Islet of Langerhans (tissue), 1 donor: ENCODE measurements at regions not wholly inside any gene's neighbourhood (a gene's known extent, or its start where the extent isn't known, plus 50 kb on each side); places are given as distances from the start of the nearest gene placed in this dataset.

ENCODE experiments used
- FAIRE-seq: peaks from one replicate; lab custom pipeline; 2011; peaks lifted over from hg19 to GRCh38; lab: Jason Lieb, UNC

DNA sequence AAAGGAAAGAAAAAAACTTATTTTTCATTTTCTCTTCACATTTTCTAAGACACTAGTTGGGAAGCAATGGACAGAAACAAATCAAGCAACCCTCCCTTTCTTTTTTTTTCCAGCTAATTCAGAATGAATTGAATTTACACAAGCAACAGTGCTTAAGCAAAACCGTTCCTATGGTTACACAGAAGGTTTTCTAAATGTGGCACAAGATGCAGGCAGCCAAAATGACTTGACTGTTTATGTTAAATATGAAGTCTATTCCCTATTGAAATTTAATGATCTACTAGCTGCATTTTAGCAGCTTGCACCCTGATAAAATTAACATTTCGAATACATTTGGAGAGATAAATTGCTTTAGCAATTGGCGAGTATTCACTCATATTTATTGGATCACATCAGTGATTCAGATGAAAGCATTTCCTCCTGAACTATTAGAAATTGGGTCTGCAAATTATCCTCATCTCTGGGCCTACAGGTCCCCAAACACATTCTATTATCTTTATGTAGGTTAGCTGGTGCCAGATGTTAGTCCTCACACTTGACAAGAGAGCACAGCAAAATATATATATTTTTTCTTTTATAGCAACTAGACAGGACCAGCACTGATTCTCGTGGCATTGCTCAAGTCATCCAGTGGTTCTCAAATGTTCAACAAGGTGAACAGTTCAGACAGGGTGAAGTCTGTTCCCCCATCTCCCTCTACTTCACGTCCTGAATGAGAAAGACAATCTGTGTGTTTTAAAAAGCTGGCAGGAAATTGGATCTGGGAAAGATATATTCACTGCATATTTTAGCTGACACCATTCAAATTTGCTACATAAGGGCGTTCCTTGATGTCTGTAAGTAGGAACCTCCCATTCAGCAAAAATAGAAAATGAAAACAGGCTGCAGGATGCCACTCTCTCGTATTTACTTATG is 463.6 kb upstream of the KCNMB2 start:
- peak; percentile 97 for FAIRE-seq

DNA sequence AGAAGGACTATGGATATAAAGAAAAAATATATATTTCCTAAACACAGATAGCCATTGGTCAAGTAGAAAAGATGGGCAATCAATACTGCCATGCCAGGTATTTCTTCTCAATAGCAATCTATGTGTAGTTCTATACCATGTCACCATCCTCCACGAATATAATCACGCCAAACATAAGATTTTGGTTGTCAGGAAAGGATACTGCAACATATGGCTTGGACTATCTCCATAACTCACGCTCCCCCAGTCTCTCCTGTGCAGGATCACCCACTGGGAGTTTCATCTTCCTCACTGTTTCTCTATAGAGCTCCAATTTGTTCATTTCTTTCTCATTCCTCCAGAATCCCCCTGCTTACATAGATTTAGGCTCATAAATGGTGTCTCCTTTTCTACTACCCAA is 462.9 kb upstream of the KCNMB2 start:
- FAIRE-seq = no peak

DNA sequence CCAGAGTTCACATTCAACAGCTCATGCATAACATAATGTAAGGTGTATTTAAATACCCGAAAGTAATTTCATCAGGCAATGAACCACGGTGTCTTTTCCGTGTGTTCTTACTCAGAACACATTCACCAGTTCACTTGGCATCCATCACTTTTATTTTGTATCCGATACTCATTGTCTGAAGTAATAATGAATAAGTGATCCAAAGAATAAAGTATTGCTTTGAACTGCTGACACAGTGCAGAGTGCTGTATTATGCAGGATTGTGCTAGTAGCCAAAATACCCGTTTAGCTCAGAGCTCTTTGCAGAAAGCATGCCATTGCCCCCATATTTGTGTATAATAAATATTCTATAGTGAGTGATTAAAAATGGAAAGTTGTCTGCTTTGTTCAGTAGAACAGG is 460.9 kb upstream of the KCNMB2 start:
- FAIRE-seq = no peak

DNA sequence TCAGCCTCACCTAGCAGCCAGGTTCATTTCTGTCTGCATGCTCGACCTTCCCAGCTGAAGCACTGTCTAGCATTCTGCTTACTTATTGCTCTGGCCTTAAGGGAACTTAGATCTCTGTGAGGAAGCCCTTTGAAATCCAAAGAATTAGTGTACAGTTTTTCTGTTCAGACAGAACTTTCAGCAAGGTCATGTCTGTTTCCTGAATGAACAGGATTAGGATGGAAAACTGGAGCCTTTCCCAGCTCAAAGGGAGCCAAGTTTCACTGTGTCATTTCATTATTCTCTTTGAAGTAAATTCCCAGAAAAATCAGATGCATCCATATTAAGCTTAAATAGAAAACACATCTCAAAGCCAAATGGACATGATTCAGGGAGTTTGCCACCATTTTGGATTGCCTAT is 457.3 kb upstream of the KCNMB2 start:
- FAIRE-seq = peak; percentile 79

DNA sequence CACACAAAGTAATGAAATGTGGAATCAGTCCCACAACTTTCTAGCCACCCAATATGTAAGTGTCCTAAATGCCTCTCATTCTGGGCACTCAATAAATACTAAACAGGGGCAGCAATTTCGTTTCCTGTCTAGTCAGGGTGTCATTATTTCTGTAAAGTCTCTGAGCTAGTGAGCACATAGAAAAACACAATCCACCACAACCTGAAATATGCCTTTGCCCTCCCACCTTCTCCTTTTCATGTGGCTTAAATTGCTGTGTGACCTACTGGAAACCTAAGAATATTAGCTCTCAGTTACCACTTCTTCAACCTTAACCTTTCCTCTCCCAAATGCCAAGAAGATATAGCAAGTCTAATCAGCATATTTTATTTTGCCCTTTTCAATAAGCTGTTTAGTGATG is 456.3 kb upstream of the KCNMB2 start:
- no peak for FAIRE-seq

DNA sequence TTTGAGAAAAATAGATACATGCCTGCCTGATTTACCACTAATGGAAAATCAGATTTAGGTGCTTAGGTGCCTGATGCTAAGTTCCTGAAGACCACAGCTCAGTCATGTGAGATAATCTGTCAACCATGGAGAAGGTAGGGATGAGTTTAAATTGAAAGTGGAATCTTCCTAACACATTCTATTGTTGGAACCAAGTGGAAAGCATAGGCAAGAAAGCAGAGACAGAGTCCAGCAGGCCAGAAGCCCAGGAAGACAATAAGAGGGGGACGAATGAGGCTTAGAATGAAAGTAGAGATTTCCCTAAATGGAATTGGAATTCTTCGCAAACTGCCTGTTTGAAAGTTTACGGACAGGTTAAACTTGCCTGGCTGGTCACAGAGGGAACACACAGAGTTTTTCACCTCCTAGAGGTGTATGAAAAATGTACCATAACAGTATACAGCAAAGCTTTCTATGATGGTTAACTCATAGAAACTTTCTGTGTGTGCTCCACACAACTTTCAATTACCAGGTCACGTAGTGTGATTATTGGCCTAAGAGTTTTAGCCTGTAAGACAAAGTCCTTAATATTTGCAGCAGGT is 453.8 kb upstream of the KCNMB2 start:
- FAIRE-seq = no peak

DNA sequence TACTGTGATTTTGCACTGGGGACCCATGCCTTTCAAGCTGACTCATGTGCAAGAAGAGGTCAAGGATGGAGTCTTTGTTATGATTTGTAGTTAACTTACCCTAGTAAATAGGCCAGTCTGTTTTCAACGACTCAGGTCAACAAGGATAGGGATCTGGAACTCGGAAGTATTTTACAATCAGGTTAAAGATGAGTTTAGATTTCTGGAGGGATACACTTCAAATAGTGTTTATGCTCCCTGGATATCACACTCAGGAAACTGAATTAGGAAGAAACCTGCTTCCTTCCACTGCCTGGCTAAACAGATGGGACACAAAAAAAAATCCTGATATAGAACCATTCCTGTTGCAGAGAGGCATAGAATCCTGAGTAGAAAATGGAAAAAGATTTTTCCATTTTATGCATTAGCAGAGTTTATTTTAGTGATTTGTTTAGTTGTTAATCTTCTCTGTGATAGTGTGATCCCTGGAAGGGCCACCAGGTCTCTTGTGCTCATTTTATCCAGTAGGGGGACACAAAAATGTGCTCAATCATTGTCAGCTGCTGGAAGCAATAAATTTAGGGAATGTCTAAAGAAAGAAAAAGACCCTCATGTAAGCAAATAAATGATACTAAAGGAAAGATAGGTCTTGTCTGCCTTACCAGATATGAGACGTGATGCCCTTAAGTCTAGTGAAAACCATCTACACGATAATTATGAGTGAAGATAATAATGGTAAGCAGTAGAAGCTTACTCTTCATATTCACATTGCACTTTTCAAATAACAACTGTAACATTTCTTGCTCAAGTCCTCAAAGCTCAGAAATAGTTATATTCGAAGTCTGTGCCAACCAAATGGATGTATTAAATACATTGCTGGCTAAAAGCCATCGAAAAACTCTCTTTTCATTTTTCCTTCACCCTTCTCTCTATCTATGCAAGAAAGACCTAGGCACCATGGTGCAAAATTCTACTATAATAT is 452.1 kb upstream of the KCNMB2 start:
- FAIRE-seq = no peak

DNA sequence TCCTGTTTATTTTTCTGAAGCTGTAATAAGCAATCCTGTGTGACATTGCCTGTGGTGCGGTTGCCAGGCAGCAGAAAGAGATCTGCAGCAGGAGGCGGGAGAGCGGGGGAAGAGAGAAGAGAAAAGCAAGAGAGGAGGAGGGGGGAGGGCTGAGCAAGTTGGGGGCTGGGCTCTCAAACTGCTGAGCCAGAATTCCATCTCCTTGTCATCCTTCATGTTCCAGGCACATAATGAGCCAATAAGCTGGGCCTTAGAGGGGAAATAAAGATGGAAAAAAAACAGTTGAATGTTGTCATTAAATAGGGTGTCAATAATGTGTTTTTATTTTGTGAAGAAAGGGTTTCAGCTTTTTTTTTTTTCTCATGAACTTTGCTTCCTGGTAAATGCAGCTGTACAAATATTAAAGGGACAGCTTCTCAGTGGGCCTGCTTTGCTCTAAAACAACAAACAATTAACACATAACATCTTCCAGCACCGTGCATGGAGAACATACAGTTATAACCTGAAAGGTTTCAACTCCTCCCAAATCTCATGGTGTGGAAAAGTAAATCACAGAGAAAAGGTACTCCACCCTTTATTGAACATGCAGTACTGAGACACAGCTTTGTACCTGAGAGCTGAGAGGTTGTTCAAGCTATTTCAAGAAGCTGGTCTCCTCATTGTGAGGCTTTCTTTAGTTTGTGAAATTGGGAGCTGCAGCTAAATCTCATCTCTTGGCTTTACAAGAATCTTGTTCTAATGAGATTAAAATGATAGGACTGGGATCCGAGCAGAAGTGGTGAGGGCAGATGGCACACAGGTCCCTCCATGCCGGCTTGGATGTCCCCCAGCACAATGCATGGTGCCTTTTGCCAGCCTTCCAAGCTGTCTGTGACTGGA is 451.1 kb upstream of the KCNMB2 start:
- FAIRE-seq = peak; percentile 98

DNA sequence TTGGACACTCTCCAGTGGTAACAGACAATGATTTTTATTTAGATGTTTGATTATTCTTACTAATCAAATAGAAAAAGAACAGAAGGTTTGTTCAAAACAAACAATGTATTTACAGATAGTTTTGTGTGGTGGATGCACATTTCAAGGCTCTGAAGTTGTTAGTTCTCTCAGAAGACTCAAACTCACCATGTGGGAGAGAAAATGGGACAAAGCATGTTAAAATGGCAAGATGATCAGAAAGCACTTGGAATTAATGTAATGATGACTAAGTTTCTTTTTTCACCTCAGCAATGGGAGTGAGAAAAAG is 450.5 kb upstream of the KCNMB2 start:
- FAIRE-seq = no peak

DNA sequence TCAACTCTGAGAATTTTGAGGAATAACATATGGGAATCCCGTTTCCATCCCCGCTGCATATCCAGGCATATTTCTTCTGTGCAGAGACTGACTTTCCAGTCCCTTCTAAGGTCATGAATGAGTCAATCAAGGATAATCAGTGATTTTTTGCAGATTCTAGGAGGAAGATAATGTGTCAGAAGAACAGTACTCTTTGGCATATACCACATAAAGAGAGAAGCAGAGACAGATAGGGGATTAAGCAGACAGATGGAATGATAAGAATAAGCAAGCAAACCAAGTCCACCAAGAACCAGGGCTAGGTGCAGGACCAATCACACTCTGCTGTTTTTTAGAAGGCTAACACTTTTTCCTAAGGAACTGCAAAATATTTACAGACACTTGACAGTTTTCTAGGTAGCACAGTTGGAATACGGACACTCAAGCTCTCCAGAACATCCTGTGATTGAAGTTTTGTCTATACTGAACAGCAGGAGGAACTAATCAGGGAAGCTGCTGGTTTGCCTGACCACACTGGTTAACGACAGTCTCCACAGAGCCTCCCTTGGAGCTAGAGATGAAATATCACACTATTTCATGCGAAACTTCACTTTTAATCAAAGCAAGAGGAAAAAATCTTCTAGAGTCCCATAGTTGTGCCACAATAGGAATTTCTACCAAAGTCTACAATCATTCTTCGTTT is 450.0 kb upstream of the KCNMB2 start:
- FAIRE-seq = no peak

DNA sequence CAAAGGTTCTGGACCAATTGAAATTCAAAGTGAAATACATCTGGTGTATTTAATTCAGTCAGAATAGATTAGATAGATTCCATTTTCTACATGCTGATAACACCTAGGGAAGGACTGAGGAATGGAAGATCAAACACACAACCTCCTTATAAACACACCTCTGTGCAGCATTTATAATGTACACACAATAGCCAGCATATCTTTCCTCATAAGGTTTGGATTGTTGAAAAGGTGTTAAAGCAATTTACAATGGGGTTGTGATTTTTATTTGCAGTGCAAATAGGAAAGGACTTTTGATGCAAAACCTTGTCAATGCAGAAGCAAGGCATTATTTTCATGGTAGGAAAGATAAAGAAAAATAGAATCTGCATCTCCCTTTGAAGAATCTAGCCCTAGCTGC is 448.9 kb upstream of the KCNMB2 start:
- FAIRE-seq = no peak

DNA sequence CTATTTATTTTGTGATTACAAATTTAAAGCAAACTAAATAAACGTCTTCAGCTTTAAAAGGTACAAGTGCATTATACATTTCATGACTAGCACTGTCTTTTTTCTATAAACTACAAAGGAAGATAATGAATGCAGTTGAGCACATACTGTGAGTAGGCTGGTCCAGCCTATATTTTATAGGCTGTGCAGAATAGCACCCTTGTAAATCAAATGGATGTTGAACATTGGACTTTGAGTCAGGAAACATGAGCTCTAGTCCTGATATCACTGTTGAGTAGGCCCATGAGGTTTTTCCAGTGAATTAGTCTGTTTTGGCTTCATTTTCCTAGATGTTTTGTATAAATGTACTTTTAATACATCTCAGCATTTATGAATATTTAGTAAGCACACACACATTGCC is 447.3 kb upstream of the KCNMB2 start:
- no peak for FAIRE-seq

DNA sequence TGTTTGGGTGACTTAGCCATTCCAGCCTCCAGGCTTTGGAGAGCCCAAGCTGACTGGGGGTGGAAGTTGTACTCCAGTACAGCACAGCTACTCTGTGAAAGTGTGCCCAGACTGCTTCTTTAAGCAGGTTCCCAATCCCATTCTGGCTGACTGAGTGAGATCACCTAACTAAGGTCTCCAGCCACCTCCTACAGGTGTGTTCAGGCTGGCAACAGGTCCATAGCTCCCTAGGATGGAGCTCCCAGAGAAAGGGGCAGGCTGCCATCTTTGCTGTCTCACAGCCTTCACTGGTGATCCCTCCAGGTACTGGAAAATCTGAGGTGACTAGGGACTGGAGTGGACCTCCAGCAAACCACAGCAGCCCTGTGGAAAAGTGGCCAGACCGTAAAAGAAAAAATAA is 445.3 kb upstream of the KCNMB2 start:
- no peak for FAIRE-seq

DNA sequence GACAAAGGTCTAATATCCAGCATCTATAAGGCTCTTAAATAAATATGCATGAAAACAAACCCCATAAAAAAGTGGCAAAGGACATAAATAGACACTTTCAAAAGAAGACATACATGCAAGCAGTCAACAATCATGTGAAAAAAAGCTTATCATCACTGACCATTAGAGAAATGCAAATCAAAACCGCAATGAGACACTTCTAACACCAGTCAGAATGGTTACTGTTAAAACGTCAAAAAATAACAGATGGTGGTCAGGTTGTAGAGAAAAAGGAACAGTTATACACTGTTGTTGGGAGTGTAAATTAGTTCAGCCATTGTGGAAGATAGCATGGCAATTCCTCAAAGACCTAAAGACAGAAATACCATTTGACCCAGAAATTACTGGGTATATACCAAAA is 440.7 kb upstream of the KCNMB2 start:
- no peak for FAIRE-seq

DNA sequence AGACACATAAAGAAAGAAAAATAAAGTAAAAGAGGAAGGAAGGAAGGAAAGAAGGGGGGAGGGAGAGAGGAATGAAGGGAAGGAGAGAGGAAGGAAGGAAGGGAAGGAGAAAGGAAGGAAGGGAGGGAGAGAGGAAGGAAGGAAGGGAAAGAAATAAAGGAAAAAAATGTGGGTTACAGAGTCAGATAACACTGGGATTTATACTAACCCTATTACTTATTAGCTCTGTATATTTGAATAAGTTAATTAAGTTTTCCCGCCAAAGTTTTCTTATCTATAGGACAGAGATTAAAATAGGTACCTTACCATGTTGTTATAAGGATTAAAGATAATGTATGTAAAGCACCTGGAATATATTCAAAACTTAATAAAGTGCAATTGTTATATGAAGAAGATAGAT is 439.3 kb upstream of the KCNMB2 start:
- FAIRE-seq = peak; percentile 21

DNA sequence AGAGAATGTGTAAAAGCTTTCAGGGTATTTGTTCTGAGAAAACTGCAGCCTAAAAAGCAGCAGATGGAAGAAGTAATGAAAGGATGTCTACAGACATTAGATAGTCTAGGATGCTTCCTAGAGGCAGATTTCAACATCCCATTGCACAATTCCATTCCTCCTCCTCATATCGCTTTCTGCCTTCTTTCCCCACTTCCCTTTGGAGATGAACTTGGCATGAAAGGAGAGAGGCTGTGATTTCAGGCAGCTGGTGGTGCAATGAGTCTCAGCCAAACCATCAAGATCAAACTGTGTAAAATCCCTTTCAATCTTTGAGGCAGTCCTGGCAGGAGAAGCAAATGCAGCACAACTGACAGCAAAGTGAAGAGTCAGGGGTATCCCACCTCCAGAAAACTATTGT is 438.7 kb upstream of the KCNMB2 start:
- FAIRE-seq = no peak

DNA sequence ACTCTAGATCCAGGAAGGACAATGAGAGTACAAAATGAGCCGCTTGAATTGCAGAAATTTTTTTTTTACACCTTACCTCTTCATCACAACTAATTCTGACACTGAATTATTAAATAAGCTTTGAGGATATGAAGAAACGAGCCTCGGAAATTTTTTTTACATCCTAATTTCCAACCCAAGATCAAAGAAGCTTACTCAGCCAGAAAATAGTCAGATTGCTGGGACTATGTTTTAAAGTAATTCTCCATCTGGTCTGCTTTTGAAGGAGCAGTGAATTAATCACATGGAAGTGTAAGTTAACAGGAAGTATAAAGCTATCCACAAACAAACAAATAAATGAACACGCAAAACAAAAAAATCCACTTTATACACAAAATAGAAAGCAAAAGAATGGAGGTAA is 437.0 kb upstream of the KCNMB2 start:
- peak; percentile 45 for FAIRE-seq

DNA sequence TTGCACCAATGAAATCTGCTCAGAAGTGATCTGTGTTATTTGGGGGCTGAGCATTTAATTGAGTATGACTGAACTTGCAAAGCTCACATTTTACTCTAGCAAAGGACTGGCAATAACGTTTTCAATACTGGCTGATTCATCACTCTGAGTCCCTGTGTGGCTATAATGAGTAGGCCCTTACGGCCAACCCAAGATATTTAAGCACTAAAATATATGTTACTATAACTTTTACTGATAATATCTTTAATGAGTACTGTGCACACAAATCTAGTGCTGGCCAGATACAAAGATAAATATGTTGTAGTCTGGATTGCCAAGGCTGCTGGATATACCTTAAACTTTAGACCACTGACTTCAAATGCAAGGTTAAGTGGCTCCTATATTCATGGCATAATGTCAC is 436.4 kb upstream of the KCNMB2 start:
- FAIRE-seq = no peak

DNA sequence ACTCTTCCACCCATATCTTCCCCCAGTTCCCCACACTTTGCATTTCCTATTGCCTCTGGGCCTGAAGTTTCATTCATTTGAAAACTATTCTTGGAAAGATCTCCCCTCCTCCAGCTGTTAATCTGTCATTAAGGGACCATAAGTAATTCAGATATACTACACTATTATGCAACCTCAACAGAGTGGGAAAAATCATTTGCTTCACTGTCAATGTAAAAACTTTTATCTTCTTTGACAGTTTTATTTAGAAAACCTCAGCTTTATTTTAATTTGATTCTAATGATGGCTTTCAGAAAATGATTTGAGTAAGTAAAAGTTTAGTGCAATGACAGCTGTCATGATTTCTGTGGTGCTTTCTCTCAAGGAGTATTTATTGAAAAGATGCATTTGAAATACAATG is 435.3 kb upstream of the KCNMB2 start:
- FAIRE-seq = no peak

DNA sequence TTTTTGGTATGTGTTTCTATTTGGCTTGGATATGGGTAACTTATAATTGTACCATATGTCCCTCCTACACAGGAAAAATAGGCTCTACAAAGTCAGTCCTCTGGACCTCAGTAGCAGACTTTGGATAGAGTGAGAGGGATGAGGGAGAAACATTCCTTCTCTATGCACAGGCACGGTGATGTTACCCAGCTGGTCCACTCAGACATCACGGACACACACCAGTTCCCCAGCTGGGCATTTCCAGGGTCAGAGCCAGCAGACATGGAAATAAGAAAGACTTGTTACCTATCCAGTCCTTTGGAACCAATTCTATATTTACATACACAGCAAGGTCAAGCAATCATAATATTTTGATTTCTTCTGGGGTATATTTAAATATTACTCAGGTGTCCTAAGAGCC is 433.1 kb upstream of the KCNMB2 start:
- FAIRE-seq = no peak

DNA sequence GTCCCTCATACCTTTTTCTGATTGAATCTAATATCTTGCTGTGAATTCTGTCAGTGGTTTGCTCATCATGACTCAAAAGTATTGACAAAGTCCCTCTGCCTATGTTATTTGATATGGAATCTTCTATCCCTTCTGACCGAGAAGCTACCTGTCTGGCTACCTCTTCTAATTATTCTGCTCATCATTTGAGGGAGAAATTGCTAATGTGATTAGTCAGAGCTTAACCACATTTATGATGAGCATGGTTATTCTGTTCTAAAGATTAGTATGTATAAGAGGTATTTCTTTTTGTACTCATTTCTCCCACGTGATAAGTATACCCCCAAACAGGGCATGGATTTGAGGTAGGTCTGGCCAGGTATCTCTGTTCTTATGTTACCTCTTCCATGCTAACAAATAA is 428.4 kb upstream of the KCNMB2 start:
- no peak for FAIRE-seq

DNA sequence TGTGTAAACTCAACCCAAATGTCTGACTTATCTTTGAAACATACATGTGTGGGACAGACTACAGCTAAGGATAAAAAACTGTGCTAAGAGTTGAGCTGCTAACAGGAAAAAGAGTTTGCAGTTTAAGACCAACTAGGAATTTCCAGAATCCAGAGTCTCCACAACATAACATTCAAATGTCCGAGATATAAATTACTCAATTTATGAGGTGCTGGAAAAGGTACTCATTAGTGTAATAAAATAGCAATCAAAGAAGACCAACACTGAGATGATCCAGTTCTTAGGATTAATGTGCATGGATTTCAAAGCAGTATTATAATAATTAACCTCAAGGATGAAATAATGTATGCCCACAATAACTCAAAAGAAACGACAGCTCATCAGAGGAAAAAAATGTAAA is 426.5 kb upstream of the KCNMB2 start:
- peak; percentile 13 for FAIRE-seq
